ENCODE measurements at regions not wholly inside any gene's neighbourhood (a gene's known extent, or its start where the extent isn't known, plus 50 kb on each side); places are given as distances from the start of the nearest gene placed in this dataset.

- Histone ChIP-seq H3K4me3 (no peak overlapping the region), H3K27ac (no peak overlapping the region), H3K9me3 (no peaks in the 10 kb centered on the region), H3K27me3 (no peaks in the 10 kb centered on the region), H3K4me1 (no peaks in the 10 kb centered on the region), H3K36me3 (no peaks in the 10 kb centered on the region)
- no peak for DNase-seq
- TF ChIP-seq CTCF (IDR thresholded peaks at IDR 0.05) (no peak), POLR2AphosphoS5 (IDR thresholded peaks at IDR 0.05) (no peak), EP300 (IDR thresholded peaks at IDR 0.05) (no peak), POLR2A (IDR thresholded peaks at IDR 0.05) (no peak)
- intact Hi-C loops (cut with DNase I): no loop called here
- WGBS, 2 donors: 84 to 85% methylated on average over 8 of the region's 8 CpGs
These were observed 68.3 kb upstream of the MYT1L start for GRCh38 chr2:2399396-2399795.

- no peak for DNase-seq
- H3K36me3 ChIP-seq: no peaks in the 10 kb centered on the region
- no peaks in the 10 kb centered on the region for H3K27me3 ChIP-seq
- peaks cover 0 to 7% (median 3%) of the 10 kb centered on the region in 4 donors for H3K9me3 ChIP-seq
- no peak for TF ChIP-seq EP300 (IDR thresholded peaks at IDR 0.05)
- TF ChIP-seq CTCF (IDR thresholded peaks at IDR 0.05): no peak
- no peak for TF ChIP-seq POLR2AphosphoS5 (IDR thresholded peaks at IDR 0.05)
- TF ChIP-seq POLR2A (IDR thresholded peaks at IDR 0.05): no peak
- no peaks in the 10 kb centered on the region for H3K4me1 ChIP-seq
- WGBS, 2 donors: 85 to 90% methylated on average over 2 of the region's 2 CpGs
- H3K4me3 ChIP-seq: no peak overlapping the region
- H3K27ac ChIP-seq: no peak overlapping the region
- intact Hi-C loops (cut with DNase I): no loop called here
These were observed 61.3 kb upstream of the MYT1L start for GRCh38 chr2:2392332-2392731.

- no peaks in the 10 kb centered on the region for H3K36me3 ChIP-seq
- TF ChIP-seq POLR2A (IDR thresholded peaks at IDR 0.05) (no peak), POLR2AphosphoS5 (IDR thresholded peaks at IDR 0.05) (no peak), CTCF (IDR thresholded peaks at IDR 0.05) (no peak), EP300 (IDR thresholded peaks at IDR 0.05) (no peak)
- no peaks in the 10 kb centered on the region for H3K27me3 ChIP-seq
- no peak overlapping the region for H3K27ac ChIP-seq
- intact Hi-C loops (cut with DNase I): no loop called here
- H3K9me3 ChIP-seq: peaks cover 0 to 7% (median 3%) of the 10 kb centered on the region in 4 donors
- no peaks in the 10 kb centered on the region for H3K4me1 ChIP-seq
- DNase-seq: no peak
- no peak overlapping the region for H3K4me3 ChIP-seq
These were observed 58.1 kb upstream of the MYT1L start for GRCh38 chr2:2389215-2389614.

Measured in sigmoid colon (tissue), 6 donors.